ENCODE measurements at regions not wholly inside any gene's neighbourhood (a gene's known extent, or its start where the extent isn't known, plus 50 kb on each side); places are given as distances from the start of the nearest gene placed in this dataset.

DNA sequence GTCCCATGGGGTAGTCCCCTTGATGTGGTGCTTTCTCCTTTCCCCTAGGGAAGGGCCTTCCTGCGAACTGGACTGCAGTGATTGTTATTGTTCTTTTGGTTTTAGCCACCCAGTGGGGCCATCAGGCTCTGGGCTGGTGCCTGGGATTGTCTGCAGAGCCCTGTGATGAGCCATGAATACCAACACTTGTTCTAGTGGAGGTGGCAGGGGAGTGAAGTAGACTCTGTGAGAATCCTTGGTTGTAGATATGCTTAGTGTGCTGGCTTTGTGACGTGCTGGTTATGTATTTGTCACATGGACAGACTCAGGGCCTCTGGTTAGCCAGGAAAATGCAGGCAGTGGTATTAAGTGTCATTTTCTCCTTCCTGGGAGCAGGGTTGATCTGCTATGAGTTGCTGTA is 51.8 kb upstream of the NDUFB4 start:
- H3K27ac ChIP-seq = no peak overlapping the region
- TF ChIP-seq, protein P1, sequence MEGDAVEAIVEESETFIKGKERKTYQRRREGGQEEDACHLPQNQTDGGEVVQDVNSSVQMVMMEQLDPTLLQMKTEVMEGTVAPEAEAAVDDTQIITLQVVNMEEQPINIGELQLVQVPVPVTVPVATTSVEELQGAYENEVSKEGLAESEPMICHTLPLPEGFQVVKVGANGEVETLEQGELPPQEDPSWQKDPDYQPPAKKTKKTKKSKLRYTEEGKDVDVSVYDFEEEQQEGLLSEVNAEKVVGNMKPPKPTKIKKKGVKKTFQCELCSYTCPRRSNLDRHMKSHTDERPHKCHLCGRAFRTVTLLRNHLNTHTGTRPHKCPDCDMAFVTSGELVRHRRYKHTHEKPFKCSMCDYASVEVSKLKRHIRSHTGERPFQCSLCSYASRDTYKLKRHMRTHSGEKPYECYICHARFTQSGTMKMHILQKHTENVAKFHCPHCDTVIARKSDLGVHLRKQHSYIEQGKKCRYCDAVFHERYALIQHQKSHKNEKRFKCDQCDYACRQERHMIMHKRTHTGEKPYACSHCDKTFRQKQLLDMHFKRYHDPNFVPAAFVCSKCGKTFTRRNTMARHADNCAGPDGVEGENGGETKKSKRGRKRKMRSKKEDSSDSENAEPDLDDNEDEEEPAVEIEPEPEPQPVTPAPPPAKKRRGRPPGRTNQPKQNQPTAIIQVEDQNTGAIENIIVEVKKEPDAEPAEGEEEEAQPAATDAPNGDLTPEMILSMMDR (IDR thresholded peaks at IDR 0.05) = no peak
- TF ChIP-seq ZFX (IDR thresholded peaks at IDR 0.05; ENCODE audit: borderline replicate concordance) = no peak

DNA sequence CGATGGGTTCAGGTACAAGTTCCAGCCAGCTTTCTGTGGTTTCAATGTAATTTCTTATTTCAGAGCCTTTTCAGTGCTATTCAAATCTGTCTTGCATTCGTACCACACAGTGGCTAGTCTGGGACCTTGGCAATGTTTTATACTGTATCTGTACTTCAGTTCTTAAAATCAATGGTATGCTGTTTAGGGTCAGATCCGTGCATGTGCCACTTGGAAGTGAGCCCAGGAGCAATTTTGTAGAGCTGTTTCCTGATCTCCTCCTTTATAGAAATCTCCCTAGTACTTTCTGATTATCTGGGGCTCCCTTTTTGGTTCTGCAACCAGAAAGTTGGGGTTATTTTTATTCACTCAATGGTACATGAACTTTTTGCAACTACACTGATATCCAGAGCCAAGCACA is 59.5 kb upstream of the NDUFB4 start:
- no peak for TF ChIP-seq ZFX (IDR thresholded peaks at IDR 0.05; ENCODE audit: borderline replicate concordance)
- H3K27ac ChIP-seq = no peak overlapping the region

GRCh38 chr3:120532969-120533368 is 63.2 kb upstream of the NDUFB4 start:
- TF ChIP-seq ZFX (IDR thresholded peaks at IDR 0.05; ENCODE audit: borderline replicate concordance) = no peak
- TF ChIP-seq, protein P1 (IDR thresholded peaks at IDR 0.05) = no peak
- no peak overlapping the region for H3K27ac ChIP-seq

DNA sequence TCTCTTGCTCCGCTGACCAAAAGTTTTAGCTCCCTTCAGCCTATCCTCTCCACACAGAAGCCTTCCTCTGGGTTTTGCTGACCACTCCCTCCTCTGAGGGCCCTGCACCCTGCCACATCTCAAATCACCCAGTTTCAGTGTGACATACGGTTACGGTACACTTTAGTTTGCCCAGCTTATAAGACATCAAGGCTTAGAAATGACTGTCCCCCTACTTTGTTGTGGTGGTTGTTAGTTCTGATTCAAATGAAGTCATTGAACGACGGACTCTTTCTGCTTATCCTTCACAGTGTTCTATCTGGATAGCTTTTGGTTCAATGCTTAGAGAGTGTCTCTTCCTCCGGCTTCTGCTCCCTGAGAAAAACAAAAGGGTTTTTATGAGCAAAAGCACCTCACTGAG is 68.0 kb upstream of the NDUFB4 start:
- H3K27ac ChIP-seq = no peak overlapping the region
- TF ChIP-seq, protein P1 (IDR thresholded peaks at IDR 0.05) = no peak
- no peak for TF ChIP-seq ZFX (IDR thresholded peaks at IDR 0.05; ENCODE audit: borderline replicate concordance)

GRCh38 chr3:120526011-120526870 is 69.9 kb upstream of the NDUFB4 start:
- no peak overlapping the region for H3K27ac ChIP-seq
- no peak for TF ChIP-seq ZFX (IDR thresholded peaks at IDR 0.05; ENCODE audit: borderline replicate concordance)
- TF ChIP-seq, protein P1 (IDR thresholded peaks at IDR 0.05) = no peak

- TF ChIP-seq, protein P1 (IDR thresholded peaks at IDR 0.05) = no peak
- no peak for TF ChIP-seq ZFX (IDR thresholded peaks at IDR 0.05; ENCODE audit: borderline replicate concordance)
- no peak overlapping the region for H3K27ac ChIP-seq
Measured at GRCh38 chr3:120524171-120524923, 71.8 kb upstream of the NDUFB4 start.

DNA sequence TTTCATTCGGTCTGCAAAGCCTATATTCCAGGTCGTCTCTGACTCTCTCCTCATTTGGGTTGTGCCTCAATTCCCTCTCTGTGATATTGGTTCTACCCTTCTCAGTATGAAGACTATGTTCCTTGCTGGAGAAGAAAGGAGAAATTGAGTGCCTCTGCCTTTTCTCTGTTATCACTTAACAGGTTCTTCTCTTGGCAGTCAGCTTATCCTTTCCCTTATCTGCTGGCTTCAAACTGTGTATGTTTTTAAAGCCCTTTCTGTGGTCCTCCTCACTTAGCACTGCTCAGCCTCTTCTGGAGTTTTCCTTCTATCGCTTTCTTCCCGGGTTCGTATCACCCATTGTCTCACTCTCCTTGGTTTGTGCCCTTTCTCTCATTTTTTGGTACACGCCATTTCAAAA is 65.3 kb upstream of the FSTL1 start:
- no peak overlapping the region for H3K27ac ChIP-seq
- TF ChIP-seq, protein P1 (IDR thresholded peaks at IDR 0.05) = no peak
- TF ChIP-seq ZFX (IDR thresholded peaks at IDR 0.05; ENCODE audit: borderline replicate concordance) = no peak

All from 22Rv1 (cell line).